Neuronal stem cell (in vitro differentiated cells): ENCODE measurements at regions not wholly inside any gene's neighbourhood (a gene's known extent, or its start where the extent isn't known, plus 50 kb on each side); places are given as distances from the start of the nearest gene placed in this dataset.

Source experiments
- DNase-seq: peaks from one replicate; pipeline ENCODE4 v3.0.0-alpha.2; 2013; ENCODE audit warnings: low spot score
- H2AFZ ChIP-seq: one replicate; pipeline ENCODE4 v1.6.1; 2013; ENCODE audit warnings: mild to moderate bottlenecking, low read length, inconsistent platforms
- H2AK5ac ChIP-seq: 2 replicates; pipeline ENCODE4 v1.6.1; 2013; ENCODE audit warnings: low read depth, mild to moderate bottlenecking, inconsistent platforms, low read length, moderate library complexity, mixed read lengths
- H2BK120ac ChIP-seq: 2 replicates; pipeline ENCODE4 v1.6.1; 2013; ENCODE audit warnings: low read depth, mild to moderate bottlenecking, inconsistent platforms, low read length, moderate library complexity, mixed read lengths
- H2BK12ac ChIP-seq: one replicate; pipeline ENCODE4 v1.6.1; 2013; ENCODE audit warnings: low read length, inconsistent platforms
- H2BK15ac ChIP-seq: 2 replicates; pipeline ENCODE4 v1.6.1; 2013; ENCODE audit warnings: mild to moderate bottlenecking, low read length, inconsistent platforms, mixed read lengths
- H2BK5ac ChIP-seq: one replicate; pipeline ENCODE4 v1.6.1; 2013; ENCODE audit warnings: inconsistent platforms, mild to moderate bottlenecking, low read length, moderate library complexity
- H3K14ac ChIP-seq: one replicate; pipeline ENCODE4 v1.6.1; 2013; ENCODE audit warnings: low read length, inconsistent platforms
- H3K18ac ChIP-seq: 2 replicates; pipeline ENCODE4 v1.6.1; 2013; ENCODE audit warnings: low read length, inconsistent platforms
- H3K23ac ChIP-seq: 2 replicates; pipeline ENCODE4 v1.6.1; 2013; ENCODE audit warnings: low read depth, mild to moderate bottlenecking, mixed read lengths, low read length, inconsistent platforms; ENCODE audit not compliant: poor library complexity
- H3K27ac ChIP-seq: replicated peaks from 3 replicates; pipeline ENCODE4 v1.5.1; 2013; ENCODE audit warnings: low read length, inconsistent platforms
- H3K27me3 ChIP-seq, 3 experiments: 2 replicates each; pipeline ENCODE4 v1.6.1; 2013; ENCODE audit warnings: low read length in 3 of 3, mild to moderate bottlenecking in 2 of 3, inconsistent platforms in 1 of 3, low read depth in 1 of 3, mixed read lengths in 1 of 3, moderate library complexity in 1 of 3; ENCODE audit not compliant: control insufficient read depth in 3 of 3, insufficient read depth in 3 of 3
- H3K36me3 ChIP-seq, 2 donors: replicated peaks in 1 of 2; 2 replicates each; pipeline ENCODE4 v1.6.1; 2013; ENCODE audit warnings: low read length in 2 of 2; ENCODE audit not compliant: control insufficient read depth in 2 of 2, insufficient read depth in 2 of 2
- H3K4ac ChIP-seq: 2 replicates; pipeline ENCODE4 v1.6.1; 2013; ENCODE audit warnings: inconsistent platforms, mild to moderate bottlenecking, low read length, moderate library complexity
- H3K4me1 ChIP-seq, 2 donors: 1 replicate in 1 of 2; 2 replicates in 1 of 2; pipeline ENCODE4 v1.6.1; 2013; ENCODE audit warnings: low read length in 2 of 2, low read depth in 1 of 2; ENCODE audit not compliant: control insufficient read depth in 2 of 2, insufficient read depth in 1 of 2
- H3K4me2 ChIP-seq: one replicate; pipeline ENCODE4 v1.6.1; 2013; ENCODE audit warnings: mild to moderate bottlenecking, low read length, inconsistent platforms; ENCODE audit not compliant: insufficient read depth, poor library complexity, severe bottlenecking
- H3K4me3 ChIP-seq, 2 donors: 2 replicates each; pipeline ENCODE4 v1.5.1; 2013; ENCODE audit warnings: low read length in 2 of 2, mild to moderate bottlenecking in 2 of 2, inconsistent platforms in 1 of 2, moderate library complexity in 1 of 2
- H3K79me1 ChIP-seq: one replicate; pipeline ENCODE4 v1.6.1; 2013; ENCODE audit warnings: low read depth, mild to moderate bottlenecking, inconsistent platforms, low read length, moderate library complexity
- H3K9ac ChIP-seq: one replicate; pipeline ENCODE4 v1.6.1; 2013; ENCODE audit warnings: mild to moderate bottlenecking, low read depth, low read length, inconsistent platforms; ENCODE audit not compliant: poor library complexity
- H3K9me3 ChIP-seq, 2 donors: replicated peaks in 1 of 2; 2 replicates each; pipeline versions ENCODE3 to v1.6.1; 2013; ENCODE audit warnings: low read length in 2 of 2, mild to moderate bottlenecking in 2 of 2, inconsistent platforms in 1 of 2, low read depth in 1 of 2, mixed read lengths in 1 of 2, moderate library complexity in 1 of 2; ENCODE audit not compliant: control insufficient read depth in 2 of 2, insufficient read depth in 1 of 2
- H4K8ac ChIP-seq: one replicate; pipeline ENCODE4 v1.6.1; 2013; ENCODE audit warnings: low read depth, mild to moderate bottlenecking, inconsistent platforms, low read length, moderate library complexity
- H4K91ac ChIP-seq: one replicate; pipeline ENCODE4 v1.6.1; 2013; ENCODE audit warnings: low read length, low read depth, mild to moderate bottlenecking, inconsistent platforms; ENCODE audit not compliant: poor library complexity
- WGBS, 2 donors: extraction: QIAGEN DNeasy Blood & Tissue Kit; methylation state at CpG; one replicate each; pipeline ENCODE4 v1.1.7; 2013; ENCODE audit warnings: missing lambda C conversion rate in 2 of 2, mixed read lengths in 1 of 2; ENCODE audit not compliant: insufficient read length in 2 of 2, insufficient replicate concordance in 1 of 2; ENCODE audit errors: extremely low coverage in 2 of 2; 5-methylcytosine and 5-hydroxymethylcytosine counted together

DNA sequence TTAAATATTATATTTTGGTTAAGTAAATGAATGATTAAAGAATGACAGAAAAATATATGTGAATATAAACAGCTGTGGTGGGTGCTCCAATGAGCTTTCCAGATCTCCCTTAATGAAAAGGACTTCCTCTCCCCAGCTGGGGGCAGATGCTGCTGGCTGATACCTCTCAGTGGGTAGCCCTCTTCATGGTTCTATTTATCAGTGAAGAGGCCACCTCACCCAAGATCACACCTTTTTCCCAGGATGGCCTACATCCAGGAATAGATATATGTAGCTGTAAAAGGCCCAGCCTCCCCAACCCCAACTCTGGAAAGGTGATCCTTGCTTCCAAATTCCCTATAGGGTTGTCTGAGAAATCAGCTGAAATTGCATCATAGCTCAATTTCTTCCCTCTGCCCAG lies 135.2 kb upstream of the ACVR2A start:
- Histone ChIP-seq H2AK5ac (no peak overlapping the region), H3K9ac (no peak overlapping the region), H3K23ac (no peak overlapping the region), H2AFZ (no peak overlapping the region), H3K36me3 (no peaks in the 10 kb centered on the region), H3K4ac (no peak overlapping the region), H3K4me3 (no peak overlapping the region), H3K79me1 (no peaks in the 10 kb centered on the region), H3K27ac (no peak overlapping the region), H4K91ac (no peak overlapping the region), H2BK15ac (no peak overlapping the region), H3K4me2 (no peak overlapping the region), H4K8ac (no peak overlapping the region), H3K4me1 (no peaks in the 10 kb centered on the region), H2BK12ac (no peak overlapping the region), H3K18ac (no peak overlapping the region), H3K14ac (no peak overlapping the region), H2BK120ac (no peak overlapping the region), H3K9me3 (no peaks in the 10 kb centered on the region), H2BK5ac (no peak overlapping the region), H3K27me3 (no peaks in the 10 kb centered on the region)
- DNase-seq = no peak

- H2BK12ac ChIP-seq = no peak overlapping the region
- H3K4me1 ChIP-seq = no peaks in the 10 kb centered on the region
- H3K9me3 ChIP-seq = no peaks in the 10 kb centered on the region
- no peak overlapping the region for H3K4me3 ChIP-seq
- H2AK5ac ChIP-seq = no peak overlapping the region
- H3K14ac ChIP-seq = no peak overlapping the region
- no peak overlapping the region for H4K91ac ChIP-seq
- H3K27ac ChIP-seq = no peak overlapping the region
- WGBS, 2 donors = no CpG with 5 or more reads among the region's 3 CpGs
- no peak overlapping the region for H3K4me2 ChIP-seq
- H2BK15ac ChIP-seq = no peak overlapping the region
- no peak for DNase-seq
- no peak overlapping the region for H4K8ac ChIP-seq
- no peak overlapping the region for H3K18ac ChIP-seq
- H2BK120ac ChIP-seq = no peak overlapping the region
- H2BK5ac ChIP-seq = no peak overlapping the region
- H2AFZ ChIP-seq = no peak overlapping the region
- H3K23ac ChIP-seq = no peak overlapping the region
- no peak overlapping the region for H3K4ac ChIP-seq
- H3K79me1 ChIP-seq = no peaks in the 10 kb centered on the region
- H3K9ac ChIP-seq = no peak overlapping the region
- H3K36me3 ChIP-seq = no peaks in the 10 kb centered on the region
- H3K27me3 ChIP-seq = no peaks in the 10 kb centered on the region
These were observed 141.7 kb upstream of the ACVR2A start for GRCh38 chr2:147703171-147703570.

DNA sequence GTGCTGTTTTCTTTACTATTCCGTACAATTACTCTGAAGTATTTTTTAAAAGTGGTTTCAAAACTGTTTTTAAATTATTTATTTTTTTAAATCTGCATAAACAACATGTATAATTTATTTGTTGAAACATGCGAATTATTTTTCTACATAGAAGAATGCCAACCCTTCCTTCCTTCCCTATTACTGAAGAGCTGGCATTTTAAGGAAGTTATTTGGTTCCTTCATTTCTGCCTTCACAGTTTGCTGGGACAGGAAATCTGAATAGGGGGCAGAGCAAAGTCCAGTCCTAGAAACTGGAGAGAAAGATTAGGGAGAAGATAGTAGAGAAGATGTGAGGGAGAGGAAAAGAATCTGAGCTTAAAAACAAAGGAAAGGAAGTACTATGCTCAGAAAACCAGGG lies 146.7 kb upstream of the ACVR2A start:
- WGBS, 2 donors = no CpG with 5 or more reads among the region's 2 CpGs

GRCh38 chr2:147696426-147696825 lies 148.4 kb upstream of the ACVR2A start:
- H3K4me1 ChIP-seq = no peaks in the 10 kb centered on the region
- H2BK5ac ChIP-seq = no peak overlapping the region
- H3K14ac ChIP-seq = no peak overlapping the region
- DNase-seq = no peak
- H3K18ac ChIP-seq = no peak overlapping the region
- WGBS, 2 donors = no CpG with 5 or more reads among the region's 2 CpGs
- no peak overlapping the region for H3K4ac ChIP-seq
- no peaks in the 10 kb centered on the region for H3K27me3 ChIP-seq
- H2AK5ac ChIP-seq = no peak overlapping the region
- H2BK120ac ChIP-seq = no peak overlapping the region
- H2AFZ ChIP-seq = no peak overlapping the region
- H3K23ac ChIP-seq = no peak overlapping the region
- H2BK12ac ChIP-seq = no peak overlapping the region
- no peak overlapping the region for H3K27ac ChIP-seq
- no peaks in the 10 kb centered on the region for H3K36me3 ChIP-seq
- no peaks in the 10 kb centered on the region for H3K9me3 ChIP-seq
- no peak overlapping the region for H3K4me3 ChIP-seq
- H3K9ac ChIP-seq = no peak overlapping the region
- H2BK15ac ChIP-seq = no peak overlapping the region
- no peak overlapping the region for H3K4me2 ChIP-seq
- H3K79me1 ChIP-seq = no peaks in the 10 kb centered on the region
- H4K8ac ChIP-seq = no peak overlapping the region
- no peak overlapping the region for H4K91ac ChIP-seq

More for the DNA sequence above, 146.7 kb upstream of the ACVR2A start:
- H3K9ac ChIP-seq = no peak overlapping the region
- no peaks in the 10 kb centered on the region for H3K79me1 ChIP-seq
- H2BK5ac ChIP-seq = no peak overlapping the region
- H3K4me3 ChIP-seq = no peak overlapping the region
- no peak overlapping the region for H4K91ac ChIP-seq
- H3K4me1 ChIP-seq = no peaks in the 10 kb centered on the region
- no peak overlapping the region for H3K23ac ChIP-seq
- no peak overlapping the region for H3K18ac ChIP-seq
- no peak overlapping the region for H2BK15ac ChIP-seq
- H4K8ac ChIP-seq = no peak overlapping the region
- no peaks in the 10 kb centered on the region for H3K36me3 ChIP-seq
- H3K9me3 ChIP-seq = no peaks in the 10 kb centered on the region
- H2BK120ac ChIP-seq = no peak overlapping the region
- H3K4ac ChIP-seq = no peak overlapping the region
- H3K27me3 ChIP-seq = no peaks in the 10 kb centered on the region
- H3K4me2 ChIP-seq = no peak overlapping the region
- H2AFZ ChIP-seq = no peak overlapping the region
- no peak for DNase-seq
- H3K14ac ChIP-seq = no peak overlapping the region
- H2BK12ac ChIP-seq = no peak overlapping the region
- no peak overlapping the region for H2AK5ac ChIP-seq
- no peak overlapping the region for H3K27ac ChIP-seq
